BLaER1 (cell line): ENCODE measurements at regions not wholly inside any gene's neighbourhood (a gene's known extent, or its start where the extent isn't known, plus 50 kb on each side); places are given as distances from the start of the nearest gene placed in this dataset.

Experiments
- H3K27ac ChIP-seq: shearing (Covaris generic); formaldehyde crosslinking; 2 replicates; pipeline ENCODE4 v1.8.1; 2022
- H3K27me3 ChIP-seq: shearing (Covaris generic); formaldehyde crosslinking; 2 replicates; pipeline ENCODE4 v1.8.1; 2022
- H3K36me3 ChIP-seq: shearing (Covaris generic); formaldehyde crosslinking; 2 replicates; pipeline ENCODE4 v1.8.1; 2022
- H3K4me1 ChIP-seq: shearing (Covaris generic); formaldehyde crosslinking; 2 replicates; pipeline ENCODE4 v1.8.1; 2022
- H3K4me2 ChIP-seq: shearing (Covaris generic); formaldehyde crosslinking; 2 replicates; pipeline ENCODE4 v1.8.1; 2022
- H3K4me3 ChIP-seq: shearing (Covaris generic); formaldehyde crosslinking; 2 replicates; pipeline ENCODE4 v1.8.1; 2022
- H3K9ac ChIP-seq: shearing (Covaris generic); formaldehyde crosslinking; 2 replicates; pipeline ENCODE4 v1.8.1; 2022
- H3K9me3 ChIP-seq: shearing (Covaris generic); formaldehyde crosslinking; 2 replicates; pipeline ENCODE4 v1.8.1; 2022
- H4K20me1 ChIP-seq: shearing (Covaris generic); formaldehyde crosslinking; 2 replicates; pipeline ENCODE4 v1.8.1; 2022
- Cebpa-rat ChIP-seq: shearing (Covaris generic); IDR thresholded peaks from 2 replicates; pipeline ENCODE4 v1.8.1; 2022

DNA sequence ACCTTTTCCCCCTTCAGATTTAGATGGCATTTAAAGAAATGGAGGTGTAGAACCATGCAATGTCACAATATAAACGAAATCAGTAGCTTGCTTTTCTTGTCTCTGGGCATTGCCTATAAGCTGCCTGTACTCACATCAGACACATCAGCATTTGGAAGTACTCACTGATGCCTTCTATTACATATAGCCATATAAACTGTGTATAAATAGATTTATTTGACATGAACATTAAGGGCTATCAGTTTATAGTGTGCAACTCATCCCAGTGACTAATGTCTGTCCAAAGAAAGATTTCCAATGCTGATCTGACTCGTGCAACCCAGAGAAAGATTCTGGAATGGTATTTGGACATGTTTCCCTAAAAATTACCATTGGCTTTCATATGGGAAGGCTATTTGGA, 417.9 kb upstream of the MAF start:
- no peaks in the 10 kb centered on the region for H3K9me3 ChIP-seq
- TF ChIP-seq Cebpa-rat, result no peak
- no peaks in the 10 kb centered on the region for H3K27me3 ChIP-seq

DNA sequence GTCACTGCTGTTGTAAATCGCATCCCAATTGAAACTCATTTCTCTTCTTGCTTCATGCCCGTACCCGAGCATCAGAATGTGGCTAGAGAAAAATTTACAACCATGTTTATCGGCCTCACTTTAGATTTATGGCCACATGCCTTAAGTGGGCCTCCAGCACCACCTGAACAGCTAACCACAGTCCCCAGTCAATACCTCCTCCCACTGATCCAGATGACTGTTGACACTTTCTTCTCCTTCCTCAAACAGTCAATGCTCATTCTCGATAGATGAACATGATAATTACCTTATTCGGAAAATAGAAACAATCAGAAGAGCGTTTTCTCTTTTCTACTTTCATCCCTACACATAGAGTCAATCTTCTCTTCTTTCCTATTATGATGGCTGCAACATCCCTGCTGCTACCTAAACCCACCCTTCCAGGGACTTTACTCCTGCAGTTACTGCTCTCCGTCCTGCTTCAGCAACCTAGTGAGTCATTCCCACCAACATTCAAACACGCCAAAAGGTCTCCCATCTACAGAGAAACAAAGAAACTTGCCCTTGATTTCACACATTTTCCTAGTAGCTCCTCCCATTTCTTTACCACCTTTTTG, 416.3 kb upstream of the MAF start:
- H3K4me1 ChIP-seq, result no peaks in the 10 kb centered on the region
- H3K27me3 ChIP-seq, result no peaks in the 10 kb centered on the region
- no peak for TF ChIP-seq Cebpa-rat
- H3K4me2 ChIP-seq, result no peak overlapping the region
- H3K27ac ChIP-seq, result no peak overlapping the region
- H3K9ac ChIP-seq, result no peak overlapping the region
- no peaks in the 10 kb centered on the region for H3K36me3 ChIP-seq
- no peaks in the 10 kb centered on the region for H4K20me1 ChIP-seq
- H3K4me3 ChIP-seq, result no peak overlapping the region
- no peaks in the 10 kb centered on the region for H3K9me3 ChIP-seq

More for the DNA sequence above, 417.9 kb upstream of the MAF start:
- Histone ChIP-seq H3K4me3 (no peak overlapping the region), H3K4me1 (0 out of 2 replicates have a peak, but pooled peaks cover 6% of the 10 kb centered on the region), H4K20me1 (no peaks in the 10 kb centered on the region), H3K36me3 (no peaks in the 10 kb centered on the region), H3K4me2 (no peak overlapping the region), H3K9ac (no peak overlapping the region), H3K27ac (no peak overlapping the region)

DNA sequence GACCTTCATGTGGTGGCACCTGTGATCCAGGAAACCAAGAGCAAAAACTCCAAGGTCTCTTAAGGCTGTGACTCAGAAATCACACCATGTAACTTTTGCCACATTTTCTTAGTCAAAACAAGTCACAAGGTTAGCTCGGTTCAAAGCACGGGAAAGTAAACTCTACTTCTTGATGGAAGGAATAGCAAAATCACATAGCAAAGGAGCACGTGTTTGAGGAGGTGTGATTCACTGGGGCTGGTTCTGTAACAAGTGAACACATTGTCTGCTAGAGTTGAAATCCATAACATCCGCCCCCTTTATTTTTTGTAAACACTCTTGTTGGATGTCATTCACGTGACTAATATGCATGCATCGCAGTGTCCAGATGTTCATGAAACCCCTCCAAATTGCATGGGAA, 415.0 kb upstream of the MAF start:
- no peak for TF ChIP-seq Cebpa-rat
- Histone ChIP-seq H4K20me1 (no peaks in the 10 kb centered on the region), H3K9ac (no peak overlapping the region), H3K4me1 (no peaks in the 10 kb centered on the region), H3K36me3 (no peaks in the 10 kb centered on the region), H3K27ac (no peak overlapping the region), H3K4me2 (no peak overlapping the region), H3K9me3 (no peaks in the 10 kb centered on the region), H3K4me3 (no peak overlapping the region), H3K27me3 (no peaks in the 10 kb centered on the region)

DNA sequence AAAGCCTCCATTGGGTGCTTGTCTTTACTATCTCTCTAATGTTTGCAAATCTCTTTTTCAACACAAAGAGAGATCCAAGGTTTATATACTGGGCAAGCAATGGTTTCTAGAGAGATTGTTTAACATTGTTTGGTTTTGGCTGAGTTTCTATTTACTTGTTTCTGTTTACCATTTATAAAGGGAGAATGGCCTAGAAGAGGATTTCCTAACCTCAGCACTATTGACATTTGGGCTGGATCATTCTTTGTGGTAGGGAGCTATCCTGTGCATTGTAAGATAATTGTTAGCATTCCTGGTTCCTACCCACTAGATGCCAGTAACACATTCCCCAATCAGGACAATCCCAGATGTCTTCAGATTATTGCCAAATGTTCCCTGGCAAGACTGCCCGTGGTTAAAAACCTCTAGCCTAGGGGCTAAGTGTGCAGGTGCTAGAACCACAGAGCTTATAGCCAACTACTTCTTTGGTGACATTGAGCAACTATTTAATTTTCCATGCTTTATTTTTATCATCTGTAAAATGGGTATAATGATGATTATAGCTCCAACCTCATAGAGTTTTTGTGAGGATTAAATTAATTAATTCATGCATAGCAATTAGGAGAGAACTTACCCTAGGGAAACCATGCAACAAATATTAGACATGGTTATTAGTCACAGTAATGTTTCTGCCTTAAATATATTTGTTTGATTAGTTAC, 413.9 kb upstream of the MAF start:
- Histone ChIP-seq H3K9me3 (no peaks in the 10 kb centered on the region), H3K9ac (no peak overlapping the region), H4K20me1 (no peaks in the 10 kb centered on the region), H3K27me3 (no peaks in the 10 kb centered on the region), H3K4me1 (no peaks in the 10 kb centered on the region), H3K27ac (no peak overlapping the region), H3K4me2 (no peak overlapping the region), H3K4me3 (no peak overlapping the region), H3K36me3 (no peaks in the 10 kb centered on the region)
- no peak for TF ChIP-seq Cebpa-rat

DNA sequence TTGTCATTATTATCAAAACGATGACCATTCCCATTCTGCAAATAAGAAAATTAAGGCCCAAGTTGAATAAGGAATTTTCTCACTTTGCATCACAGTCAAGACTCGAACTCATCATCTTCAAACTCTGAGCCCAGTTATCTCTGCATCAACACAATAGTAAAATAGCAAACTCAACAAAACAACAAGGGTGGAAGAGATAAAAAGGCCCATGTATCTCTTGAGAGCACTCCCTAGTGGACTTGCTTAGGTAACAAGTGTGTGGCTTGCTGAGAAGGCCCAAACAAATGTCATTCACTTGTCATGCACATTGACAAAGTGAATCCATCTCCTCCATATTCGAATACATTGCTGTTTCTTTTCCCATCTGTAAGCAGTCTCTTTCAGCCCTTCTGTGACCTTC, 412.0 kb upstream of the MAF start:
- H3K27ac ChIP-seq, result no peak overlapping the region
- no peaks in the 10 kb centered on the region for H3K36me3 ChIP-seq
- H3K27me3 ChIP-seq, result no peaks in the 10 kb centered on the region
- no peak for TF ChIP-seq Cebpa-rat
- H3K9ac ChIP-seq, result no peak overlapping the region
- no peaks in the 10 kb centered on the region for H3K4me1 ChIP-seq
- no peaks in the 10 kb centered on the region for H4K20me1 ChIP-seq
- H3K4me2 ChIP-seq, result no peak overlapping the region
- H3K4me3 ChIP-seq, result no peak overlapping the region
- no peaks in the 10 kb centered on the region for H3K9me3 ChIP-seq

DNA sequence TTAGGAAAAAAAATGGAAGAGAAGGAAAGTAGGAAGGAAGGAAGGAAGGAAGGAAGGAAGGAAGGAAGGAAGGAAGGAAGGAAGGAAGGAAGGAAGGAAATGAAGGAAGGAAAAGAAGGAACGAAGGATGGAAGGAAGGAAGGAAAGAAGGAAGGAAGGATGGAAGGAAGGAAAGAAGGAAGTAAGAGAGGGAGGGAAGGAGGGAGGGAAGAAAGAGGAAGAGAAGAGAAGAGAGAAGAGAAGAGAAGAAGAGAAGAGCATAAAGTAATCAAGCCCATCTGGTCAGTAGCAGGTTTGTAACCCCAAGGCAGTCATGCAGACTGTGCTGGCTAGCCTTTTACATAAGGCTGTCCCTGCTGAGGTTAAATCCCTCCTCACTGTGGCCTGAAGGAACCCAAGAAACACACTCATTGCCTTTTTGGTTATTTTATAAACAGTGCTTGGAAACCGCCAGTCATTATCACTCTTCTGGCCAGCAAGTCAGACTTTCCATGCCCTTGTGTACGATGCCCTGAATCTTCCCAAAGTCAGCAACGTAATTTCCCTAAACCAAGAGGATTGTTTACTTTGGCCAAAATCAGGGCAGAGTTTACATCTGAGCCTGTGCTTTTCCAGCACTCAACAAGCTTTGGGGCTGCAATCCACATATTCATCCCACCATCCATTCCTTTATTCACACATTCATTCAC, 409.6 kb upstream of the MAF start:
- no peak overlapping the region for H3K4me3 ChIP-seq
- no peak overlapping the region for H3K27ac ChIP-seq
- H3K9me3 ChIP-seq, result no peaks in the 10 kb centered on the region
- H3K4me1 ChIP-seq, result no peaks in the 10 kb centered on the region
- H3K36me3 ChIP-seq, result no peaks in the 10 kb centered on the region
- H3K27me3 ChIP-seq, result no peaks in the 10 kb centered on the region
- H3K9ac ChIP-seq, result no peak overlapping the region
- H4K20me1 ChIP-seq, result no peaks in the 10 kb centered on the region
- no peak overlapping the region for H3K4me2 ChIP-seq
- TF ChIP-seq Cebpa-rat, result no peak

DNA sequence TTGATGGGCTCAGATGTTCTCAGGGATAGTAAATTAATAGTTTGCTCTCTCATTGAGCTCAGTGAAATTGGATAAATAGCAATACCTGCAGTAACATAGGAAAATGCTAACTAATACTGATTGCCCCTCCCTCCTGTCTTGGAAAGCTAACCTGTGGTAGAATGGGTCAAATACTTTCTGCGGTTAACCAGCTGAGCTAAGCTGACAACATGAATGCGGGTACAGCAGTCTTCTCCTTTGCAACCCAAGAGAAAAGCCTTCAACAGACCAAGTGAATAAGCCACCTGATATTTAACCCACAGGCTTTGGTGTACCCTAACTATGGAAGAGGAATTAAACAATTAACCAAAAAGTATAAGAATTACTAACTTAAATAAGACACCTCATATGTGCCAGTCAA, 408.3 kb upstream of the MAF start:
- TF ChIP-seq Cebpa-rat, result no peak
- Histone ChIP-seq H3K4me3 (no peak overlapping the region), H3K4me1 (no peaks in the 10 kb centered on the region), H3K9ac (no peak overlapping the region), H3K27ac (no peak overlapping the region), H3K4me2 (no peak overlapping the region), H4K20me1 (no peaks in the 10 kb centered on the region), H3K27me3 (no peaks in the 10 kb centered on the region), H3K36me3 (no peaks in the 10 kb centered on the region), H3K9me3 (peaks cover 5% of the 10 kb centered on the region)

DNA sequence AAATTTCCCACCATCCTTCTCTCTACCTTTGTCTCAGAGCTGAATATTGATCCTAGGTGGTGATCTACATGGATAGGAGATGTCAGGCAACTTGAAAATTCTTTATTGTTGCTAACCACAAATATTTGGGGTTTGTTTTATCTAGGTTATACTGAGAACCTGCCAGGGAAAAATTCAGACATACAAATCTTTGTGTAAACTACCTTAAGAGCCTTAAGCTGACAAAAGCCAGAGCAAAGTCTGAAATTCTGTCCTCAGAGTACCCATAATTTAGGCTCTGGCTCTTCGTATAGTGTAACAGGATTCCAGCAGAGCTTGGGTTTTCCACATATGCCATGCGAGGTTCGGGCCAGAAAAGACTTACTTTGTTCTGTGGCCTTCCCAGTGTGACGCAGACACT, 406.7 kb upstream of the MAF start:
- Histone ChIP-seq H3K27me3 (no peaks in the 10 kb centered on the region), H3K4me2 (no peak overlapping the region), H3K4me3 (no peak overlapping the region), H3K36me3 (no peaks in the 10 kb centered on the region), H3K9me3 (peaks cover 5% of the 10 kb centered on the region), H4K20me1 (no peaks in the 10 kb centered on the region), H3K27ac (no peak overlapping the region), H3K4me1 (no peaks in the 10 kb centered on the region), H3K9ac (no peak overlapping the region)
- no peak for TF ChIP-seq Cebpa-rat

DNA sequence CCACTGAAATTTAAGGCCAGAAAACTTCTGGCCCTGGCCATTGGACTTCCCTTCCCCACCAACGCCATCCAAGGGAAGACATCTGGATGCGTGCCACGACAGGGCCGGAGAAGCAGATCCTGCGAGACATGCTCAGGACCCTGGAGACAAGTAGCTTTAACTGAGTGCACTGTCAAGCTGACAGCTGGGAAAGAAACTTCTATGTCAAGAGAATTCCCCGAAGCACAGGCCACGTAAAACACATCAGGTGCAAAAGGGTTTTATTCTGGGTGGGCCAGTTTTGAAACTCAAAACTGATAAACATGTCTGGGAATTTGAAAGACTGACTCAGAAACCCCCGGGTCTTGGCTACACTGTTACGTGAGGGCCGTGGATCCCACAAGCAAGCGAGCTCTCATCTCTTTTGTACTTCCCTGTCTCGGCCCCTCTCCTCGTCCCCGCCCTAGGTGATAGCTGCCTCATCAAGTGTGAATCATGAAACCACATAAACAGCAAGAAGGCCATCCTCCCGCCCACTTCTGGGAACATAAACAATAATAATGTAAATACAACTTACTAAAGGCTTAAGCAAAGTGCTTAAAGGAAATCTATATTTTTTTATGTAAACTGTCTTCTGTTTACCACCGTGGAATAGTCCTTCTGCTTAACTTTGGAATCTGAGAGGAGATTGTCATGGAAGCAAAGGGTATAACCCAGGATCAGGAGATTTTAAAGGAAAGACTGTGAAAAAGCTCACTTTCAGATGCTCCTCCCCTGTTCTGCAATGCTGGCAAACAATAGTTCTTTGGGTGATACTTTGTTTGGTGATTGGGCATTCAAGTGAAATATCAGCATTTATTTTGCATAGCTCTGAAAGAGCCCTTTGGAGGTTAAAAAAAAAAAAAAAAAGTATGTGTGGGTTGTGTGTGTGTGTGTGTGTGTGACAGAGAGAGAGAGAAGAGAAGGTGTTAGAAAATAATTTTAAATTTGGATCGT, 406.0 kb upstream of the MAF start:
- Histone ChIP-seq H3K4me3 (no peak overlapping the region), H3K4me1 (no peaks in the 10 kb centered on the region), H3K27ac (no peak overlapping the region), H3K27me3 (no peaks in the 10 kb centered on the region), H4K20me1 (no peaks in the 10 kb centered on the region), H3K9me3 (peaks cover 5% of the 10 kb centered on the region), H3K36me3 (no peaks in the 10 kb centered on the region), H3K9ac (no peak overlapping the region), H3K4me2 (no peak overlapping the region)
- no peak for TF ChIP-seq Cebpa-rat
